Neural progenitor cell (in vitro differentiated cells): ENCODE measurements at regions not wholly inside any gene's neighbourhood (a gene's known extent, or its start where the extent isn't known, plus 50 kb on each side); places are given as distances from the start of the nearest gene placed in this dataset.

ENCODE experiments used
- DNase-seq: peaks from one replicate; pipeline ENCODE4 v3.0.0-alpha.2; 2016; ENCODE audit warnings: low spot score
- H2AFZ ChIP-seq: fragments of 200-600 bp; sonication (generic); replicated peaks from 2 replicates; pipeline ENCODE4 v1.6.1; 2016; ENCODE audit warnings: antibody characterized with exemption
- H3F3A ChIP-seq: fragments of 200-600 bp; sonication (generic); 2 replicates; pipeline ENCODE4 v1.6.1; 2016; ENCODE audit warnings: antibody characterized with exemption, low read depth
- H3K27ac ChIP-seq: fragments of 200-600 bp; sonication (generic); 2 replicates; pipeline ENCODE4 v1.5.1; 2016; ENCODE audit warnings: mild to moderate bottlenecking
- H3K27me3 ChIP-seq: fragments of 200-600 bp; sonication (generic); 2 replicates; pipeline ENCODE4 v1.6.1; 2016; ENCODE audit warnings: mild to moderate bottlenecking, moderate library complexity
- H3K36me3 ChIP-seq: fragments of 200-600 bp; sonication (generic); 2 replicates; pipeline ENCODE4 v1.5.1; 2016
- H3K4me1 ChIP-seq: fragments of 200-600 bp; sonication (generic); 2 replicates; pipeline ENCODE4 v1.6.1; 2016; ENCODE audit warnings: mixed run types
- H3K4me2 ChIP-seq: fragments of 200-600 bp; sonication (generic); 2 replicates; pipeline ENCODE4 v1.6.1; 2016
- H3K4me3 ChIP-seq: fragments of 200-600 bp; sonication (generic); 2 replicates; pipeline ENCODE4 v1.5.1; 2016
- H3K79me2 ChIP-seq: fragments of 200-600 bp; sonication (generic); 2 replicates; pipeline ENCODE4 v1.6.1; 2016; ENCODE audit warnings: low read depth
- H3K9ac ChIP-seq: fragments of 200-600 bp; sonication (generic); 2 replicates; pipeline ENCODE4 v1.6.1; 2016
- H3K9me3 ChIP-seq: fragments of 200-600 bp; sonication (generic); 2 replicates; pipeline ENCODE4 v1.5.1; 2016; ENCODE audit warnings: low read depth
- H4K20me1 ChIP-seq: fragments of 200-600 bp; sonication (generic); 2 replicates; pipeline ENCODE4 v1.6.1; 2016; ENCODE audit warnings: low read depth
- H3K27ac Mint-ChIP-seq: 3 replicates; pipeline ENCODE4 v1.8.0; 2021; ENCODE audit warnings: mixed read lengths
- H3K27me3 Mint-ChIP-seq: 2 replicates; pipeline ENCODE4 v1.8.0; 2022; ENCODE audit warnings: low read depth, mild to moderate bottlenecking, inconsistent platforms, moderate library complexity, mixed read lengths; ENCODE audit not compliant: insufficient read depth
- H3K36me3 Mint-ChIP-seq: 3 replicates; pipeline ENCODE4 v1.8.0; 2021; ENCODE audit warnings: mixed read lengths
- H3K4me1 Mint-ChIP-seq: 3 replicates; pipeline ENCODE4 v1.8.0; 2021; ENCODE audit warnings: mixed read lengths
- H3K4me3 Mint-ChIP-seq: 3 replicates; pipeline ENCODE4 v1.8.0; 2021; ENCODE audit warnings: mild to moderate bottlenecking, moderate library complexity, mixed read lengths
- H3K9me3 Mint-ChIP-seq: 3 replicates; pipeline ENCODE4 v1.8.0; 2020; ENCODE audit warnings: mixed read lengths
- EZH2 ChIP-seq: fragments of 200-600 bp; sonication (generic); IDR thresholded peaks from 2 replicates; pipeline ENCODE4 v1.6.1; 2017; ENCODE audit warnings: antibody characterized with exemption, mild to moderate bottlenecking, moderate library complexity
- EZH2phosphoT487 ChIP-seq: fragments of 200-600 bp; sonication (generic); IDR thresholded peaks from 2 replicates; pipeline ENCODE4 v1.6.1; 2017; ENCODE audit warnings: antibody characterized with exemption
- TF ChIP-seq, protein P1 (sequence below): fragments of 200-600 bp; sonication (generic); IDR thresholded peaks from 2 replicates; pipeline ENCODE4 v1.5.1; 2017; ENCODE audit warnings: antibody characterized with exemption, mild to moderate bottlenecking

DNA sequence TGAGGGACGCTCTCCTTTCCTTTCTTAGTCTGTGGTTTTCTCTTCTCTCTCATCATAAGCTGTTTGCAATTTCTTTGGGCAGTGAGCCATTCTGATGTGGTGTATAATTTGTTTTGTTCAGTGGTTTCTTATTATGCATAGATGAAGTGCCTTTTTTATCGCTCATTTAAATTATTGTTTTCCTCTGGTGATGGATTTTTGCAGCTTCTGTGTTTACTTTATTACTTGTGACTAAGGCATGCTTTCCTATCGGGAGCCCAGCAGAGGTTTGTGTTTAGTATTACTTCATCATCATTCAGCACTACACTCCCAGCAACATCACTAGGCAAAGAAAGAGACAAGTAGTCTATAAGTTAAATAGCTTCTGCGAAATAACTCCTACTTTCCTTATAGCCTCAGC is 586.6 kb upstream of the NOVA1 start:
- no peak overlapping the region for H2AFZ ChIP-seq

DNA sequence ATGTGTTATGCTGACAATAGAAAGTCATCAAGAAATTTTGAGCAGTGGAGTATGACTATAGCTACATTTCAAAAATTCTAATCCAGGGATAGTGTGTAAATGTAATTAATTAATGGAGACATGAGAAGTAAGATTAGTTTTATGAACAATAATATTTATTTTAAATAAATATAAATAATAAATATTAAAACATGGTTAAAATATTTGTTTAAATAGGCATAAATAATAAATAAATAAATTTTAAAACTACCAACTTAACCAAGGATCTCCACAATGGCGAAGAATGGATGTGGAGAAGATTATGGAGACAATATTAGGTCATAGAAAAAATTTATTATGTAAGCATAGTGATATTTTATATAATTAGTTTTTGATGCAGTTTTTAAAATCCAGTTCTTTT is 588.2 kb upstream of the NOVA1 start:
- no peaks in the 10 kb centered on the region for H3K27me3 Mint-ChIP-seq
- H3K36me3 Mint-ChIP-seq, result no peaks in the 10 kb centered on the region
- TF ChIP-seq EZH2phosphoT487 (no peak), EZH2 (no peak)
- TF ChIP-seq, protein P1, sequence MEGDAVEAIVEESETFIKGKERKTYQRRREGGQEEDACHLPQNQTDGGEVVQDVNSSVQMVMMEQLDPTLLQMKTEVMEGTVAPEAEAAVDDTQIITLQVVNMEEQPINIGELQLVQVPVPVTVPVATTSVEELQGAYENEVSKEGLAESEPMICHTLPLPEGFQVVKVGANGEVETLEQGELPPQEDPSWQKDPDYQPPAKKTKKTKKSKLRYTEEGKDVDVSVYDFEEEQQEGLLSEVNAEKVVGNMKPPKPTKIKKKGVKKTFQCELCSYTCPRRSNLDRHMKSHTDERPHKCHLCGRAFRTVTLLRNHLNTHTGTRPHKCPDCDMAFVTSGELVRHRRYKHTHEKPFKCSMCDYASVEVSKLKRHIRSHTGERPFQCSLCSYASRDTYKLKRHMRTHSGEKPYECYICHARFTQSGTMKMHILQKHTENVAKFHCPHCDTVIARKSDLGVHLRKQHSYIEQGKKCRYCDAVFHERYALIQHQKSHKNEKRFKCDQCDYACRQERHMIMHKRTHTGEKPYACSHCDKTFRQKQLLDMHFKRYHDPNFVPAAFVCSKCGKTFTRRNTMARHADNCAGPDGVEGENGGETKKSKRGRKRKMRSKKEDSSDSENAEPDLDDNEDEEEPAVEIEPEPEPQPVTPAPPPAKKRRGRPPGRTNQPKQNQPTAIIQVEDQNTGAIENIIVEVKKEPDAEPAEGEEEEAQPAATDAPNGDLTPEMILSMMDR, result no peak

More for the DNA sequence above, 586.6 kb upstream of the NOVA1 start:
- no peak for DNase-seq
- Mint-ChIP-seq H3K4me1 (no peaks in the 10 kb centered on the region), H3K4me3 (no peak overlapping the region), H3K27me3 (no peaks in the 10 kb centered on the region), H3K9me3 (no peaks in the 10 kb centered on the region), H3K36me3 (no peaks in the 10 kb centered on the region), H3K27ac (no peak overlapping the region)
- Histone ChIP-seq H3K9ac (no peak overlapping the region), H3K36me3 (no peaks in the 10 kb centered on the region), H3F3A (no peaks in the 10 kb centered on the region), H4K20me1 (no peaks in the 10 kb centered on the region), H3K4me2 (no peak overlapping the region), H3K9me3 (no peaks in the 10 kb centered on the region), H3K4me3 (no peak overlapping the region), H3K27ac (no peak overlapping the region), H3K79me2 (no peaks in the 10 kb centered on the region), H3K4me1 (no peaks in the 10 kb centered on the region), H3K27me3 (no peaks in the 10 kb centered on the region)
- TF ChIP-seq EZH2 (no peak), EZH2phosphoT487 (no peak)
- TF ChIP-seq, protein P1, result no peak

DNA sequence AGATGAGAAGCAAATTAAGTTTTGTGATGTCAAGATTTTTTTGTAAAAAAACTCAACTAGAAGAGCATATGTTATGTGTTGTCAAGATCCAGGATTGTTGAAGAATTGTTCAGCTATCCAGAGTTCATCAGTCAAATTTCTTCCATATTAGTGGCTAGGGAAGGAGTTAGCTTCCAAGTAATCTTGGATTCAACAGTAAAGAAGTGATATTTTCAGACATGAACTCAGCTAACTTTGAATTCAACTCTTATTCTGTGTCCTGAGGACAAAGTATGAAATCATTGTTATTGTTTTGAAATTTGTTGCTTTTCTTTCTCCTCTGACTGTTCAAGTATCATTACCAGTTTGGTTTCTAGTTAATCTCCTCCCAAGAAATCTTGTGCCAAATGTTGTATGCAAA is 589.3 kb upstream of the NOVA1 start:
- H3K9ac ChIP-seq, result no peak overlapping the region
- no peak overlapping the region for H3K27ac ChIP-seq
- H3K9me3 ChIP-seq, result no peaks in the 10 kb centered on the region
- H3K4me3 Mint-ChIP-seq, result no peak overlapping the region
- DNase-seq, result no peak
- no peak overlapping the region for H2AFZ ChIP-seq
- no peak overlapping the region for H3K4me2 ChIP-seq
- no peaks in the 10 kb centered on the region for H4K20me1 ChIP-seq
- no peak overlapping the region for H3K4me3 ChIP-seq
- no peaks in the 10 kb centered on the region for H3K36me3 Mint-ChIP-seq
- no peaks in the 10 kb centered on the region for H3K79me2 ChIP-seq
- no peaks in the 10 kb centered on the region for H3K27me3 Mint-ChIP-seq
- H3K4me1 Mint-ChIP-seq, result no peaks in the 10 kb centered on the region
- TF ChIP-seq EZH2 (no peak), EZH2phosphoT487 (no peak)
- TF ChIP-seq, protein P1, result no peak
- no peak overlapping the region for H3K27ac Mint-ChIP-seq
- H3K27me3 ChIP-seq, result no peaks in the 10 kb centered on the region
- H3K9me3 Mint-ChIP-seq, result no peaks in the 10 kb centered on the region
- H3K36me3 ChIP-seq, result no peaks in the 10 kb centered on the region
- no peaks in the 10 kb centered on the region for H3F3A ChIP-seq
- H3K4me1 ChIP-seq, result no peaks in the 10 kb centered on the region

More for the DNA sequence above, 588.2 kb upstream of the NOVA1 start:
- Histone ChIP-seq H3K79me2 (no peaks in the 10 kb centered on the region), H3K27ac (no peak overlapping the region), H3K4me1 (no peaks in the 10 kb centered on the region), H3K36me3 (no peaks in the 10 kb centered on the region), H3K27me3 (no peaks in the 10 kb centered on the region), H4K20me1 (no peaks in the 10 kb centered on the region), H3K9ac (no peak overlapping the region), H2AFZ (no peak overlapping the region), H3K9me3 (no peaks in the 10 kb centered on the region), H3K4me2 (no peak overlapping the region), H3K4me3 (no peak overlapping the region), H3F3A (no peaks in the 10 kb centered on the region)
- H3K9me3 Mint-ChIP-seq, result no peaks in the 10 kb centered on the region
- no peak for DNase-seq
- no peak overlapping the region for H3K4me3 Mint-ChIP-seq
- no peak overlapping the region for H3K27ac Mint-ChIP-seq
- no peaks in the 10 kb centered on the region for H3K4me1 Mint-ChIP-seq

DNA sequence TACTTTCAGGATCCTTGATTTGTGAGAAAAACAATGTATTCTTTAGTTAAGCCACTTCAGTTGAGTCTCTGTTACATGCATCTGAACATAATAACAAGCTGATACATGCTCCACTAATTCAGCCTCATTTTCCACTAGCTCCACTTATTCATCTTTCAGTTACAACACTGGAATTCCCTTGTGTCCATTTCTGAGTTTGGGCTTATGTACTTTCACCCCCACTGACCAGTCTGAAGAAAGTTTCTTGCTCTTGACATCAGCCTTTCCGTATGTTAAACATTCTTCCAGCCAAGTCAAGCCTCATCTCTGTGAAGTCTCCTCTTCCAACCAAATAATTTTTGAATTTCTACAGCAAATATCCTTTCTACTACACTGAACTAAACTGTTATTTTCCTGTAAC is 592.5 kb upstream of the NOVA1 start:
- Histone ChIP-seq H3F3A (no peaks in the 10 kb centered on the region), H3K4me2 (no peak overlapping the region), H2AFZ (peak overlapping the region; percentile 26), H3K27me3 (no peaks in the 10 kb centered on the region), H3K79me2 (no peaks in the 10 kb centered on the region), H3K4me3 (no peak overlapping the region), H3K9ac (no peak overlapping the region), H3K36me3 (no peaks in the 10 kb centered on the region), H3K9me3 (no peaks in the 10 kb centered on the region), H3K4me1 (no peaks in the 10 kb centered on the region), H4K20me1 (no peaks in the 10 kb centered on the region), H3K27ac (no peak overlapping the region)
- Mint-ChIP-seq H3K36me3 (no peaks in the 10 kb centered on the region), H3K4me1 (no peaks in the 10 kb centered on the region), H3K9me3 (no peaks in the 10 kb centered on the region), H3K27ac (no peak overlapping the region), H3K27me3 (no peaks in the 10 kb centered on the region), H3K4me3 (no peak overlapping the region)
- TF ChIP-seq EZH2phosphoT487 (no peak), EZH2 (no peak)
- TF ChIP-seq, protein P1, result no peak
- no peak for DNase-seq
